Mucosa of rectum (tissue), 2 donors: ENCODE measurements at regions not wholly inside any gene's neighbourhood (a gene's known extent, or its start where the extent isn't known, plus 50 kb on each side); places are given as distances from the start of the nearest gene placed in this dataset.
"Not testable (repeated sequence)": the region's sequence is repeated elsewhere in the genome, so short reads cannot be mapped to it uniquely, and the experiment has no call there.

Source experiments
- H3K27ac ChIP-seq, 2 donors: one replicate each; pipeline ENCODE4 v1.7.0; 2013; ENCODE audit warnings: inconsistent platforms in 2 of 2, low read depth in 2 of 2, low read length in 2 of 2
- H3K27me3 ChIP-seq, 2 donors: one replicate each; pipeline ENCODE4 v1.7.0; 2013; ENCODE audit warnings: low read length in 2 of 2; ENCODE audit not compliant: control insufficient read depth in 2 of 2, insufficient read depth in 2 of 2
- H3K36me3 ChIP-seq, 2 donors: one replicate each; pipeline ENCODE4 v1.7.0; 2013; ENCODE audit warnings: low read length in 2 of 2; ENCODE audit not compliant: control insufficient read depth in 2 of 2, insufficient read depth in 2 of 2
- H3K4me1 ChIP-seq, 2 donors: one replicate each; pipeline ENCODE4 v1.7.0; 2013; ENCODE audit warnings: low read length in 2 of 2, mild to moderate bottlenecking in 1 of 2; ENCODE audit not compliant: control insufficient read depth in 2 of 2, insufficient read depth in 2 of 2
- H3K4me3 ChIP-seq, 2 donors: one replicate each; pipeline ENCODE4 v1.7.0; 2013; ENCODE audit warnings: low read length in 2 of 2
- H3K9ac ChIP-seq, 2 donors: one replicate each; pipeline ENCODE4 v1.7.0; 2013; ENCODE audit warnings: low read length in 2 of 2, low read depth in 1 of 2, mild to moderate bottlenecking in 1 of 2
- H3K9me3 ChIP-seq, 2 donors: one replicate each; pipeline ENCODE4 v1.7.0; 2013; ENCODE audit warnings: low read length in 2 of 2; ENCODE audit not compliant: control insufficient read depth in 2 of 2
- donor health status: healthy.
- donor health status: Normal muscosa, but diverticular disease.

GRCh38 chrX:45803383-45803921 lies 602.8 kb upstream of the DIPK2B start:
- no peak overlapping the region for H3K9ac ChIP-seq
- H3K27me3 ChIP-seq = peaks cover 0 to 5% of the 10 kb centered on the region in 2 donors
- no peaks in the 10 kb centered on the region for H3K9me3 ChIP-seq
- H3K27ac ChIP-seq = no peak overlapping the region
- no peaks in the 10 kb centered on the region for H3K36me3 ChIP-seq
- no peak overlapping the region for H3K4me3 ChIP-seq
- no peaks in the 10 kb centered on the region for H3K4me1 ChIP-seq

- H3K27me3 ChIP-seq = no peaks in the 10 kb centered on the region
- H3K9me3 ChIP-seq = no peaks in the 10 kb centered on the region
- no peak overlapping the region for H3K27ac ChIP-seq
- H3K9ac ChIP-seq = no peak overlapping the region
- H3K4me1 ChIP-seq = no peaks in the 10 kb centered on the region
- no peaks in the 10 kb centered on the region for H3K36me3 ChIP-seq
- no peak overlapping the region for H3K4me3 ChIP-seq
Measured at GRCh38 chrX:45801554-45801953, 600.9 kb upstream of the DIPK2B start.

- not testable (repeated sequence) for H3K27ac ChIP-seq
Measured at GRCh38 chrX:45800746-45801453, 600.2 kb upstream of the DIPK2B start.

GRCh38 chrX:45799576-45799975 lies 598.9 kb upstream of the DIPK2B start:
- no peaks in the 10 kb centered on the region for H3K4me1 ChIP-seq
- no peak overlapping the region for H3K4me3 ChIP-seq
- no peaks in the 10 kb centered on the region for H3K36me3 ChIP-seq
- H3K27me3 ChIP-seq = no peaks in the 10 kb centered on the region
- no peaks in the 10 kb centered on the region for H3K9me3 ChIP-seq
- no peak overlapping the region for H3K27ac ChIP-seq
- H3K9ac ChIP-seq = no peak overlapping the region

More at GRCh38 chrX:45800746-45801453, 600.2 kb upstream of the DIPK2B start:
- not testable (repeated sequence) for H3K27me3 ChIP-seq, H3K9ac ChIP-seq, H3K4me1 ChIP-seq, H3K36me3 ChIP-seq, H3K9me3 ChIP-seq, H3K4me3 ChIP-seq

- no peaks in the 10 kb centered on the region for H3K9me3 ChIP-seq
- peaks cover 0 to 2% of the 10 kb centered on the region in 2 donors for H3K27me3 ChIP-seq
- no peaks in the 10 kb centered on the region for H3K4me1 ChIP-seq
- no peak overlapping the region for H3K4me3 ChIP-seq
- H3K36me3 ChIP-seq = no peaks in the 10 kb centered on the region
- no peak overlapping the region for H3K27ac ChIP-seq
- H3K9ac ChIP-seq = no peak overlapping the region
Measured at GRCh38 chrX:45795546-45795945, 594.9 kb upstream of the DIPK2B start.

- no peak overlapping the region for H3K27ac ChIP-seq
- no peak overlapping the region for H3K4me3 ChIP-seq
- H3K9ac ChIP-seq = no peak overlapping the region
- H3K4me1 ChIP-seq = no peaks in the 10 kb centered on the region
- peaks cover 0 to 2% of the 10 kb centered on the region in 2 donors for H3K27me3 ChIP-seq
- H3K36me3 ChIP-seq = no peaks in the 10 kb centered on the region
- H3K9me3 ChIP-seq = no peaks in the 10 kb centered on the region
Measured at GRCh38 chrX:45794995-45795337, 594.3 kb upstream of the DIPK2B start.

- no peaks in the 10 kb centered on the region for H3K9me3 ChIP-seq
- no peaks in the 10 kb centered on the region for H3K36me3 ChIP-seq
- H3K4me3 ChIP-seq = no peak overlapping the region
- H3K4me1 ChIP-seq = no peaks in the 10 kb centered on the region
- no peak overlapping the region for H3K27ac ChIP-seq
- H3K9ac ChIP-seq = no peak overlapping the region
- H3K27me3 ChIP-seq = peaks cover 0 to 2% of the 10 kb centered on the region in 2 donors
Measured at GRCh38 chrX:45794323-45794994, 593.8 kb upstream of the DIPK2B start.

GRCh38 chrX:45788941-45789348 lies 588.3 kb upstream of the DIPK2B start:
- Histone ChIP-seq H3K4me3 (no peak overlapping the region), H3K9ac (no peak overlapping the region), H3K4me1 (no peaks in the 10 kb centered on the region), H3K27ac (no peak overlapping the region), H3K27me3 (peaks cover 0 to 2% of the 10 kb centered on the region in 2 donors), H3K9me3 (no peaks in the 10 kb centered on the region), H3K36me3 (no peaks in the 10 kb centered on the region)

GRCh38 chrX:45788315-45788714 lies 587.6 kb upstream of the DIPK2B start:
- Histone ChIP-seq H3K4me3 (no peak overlapping the region), H3K9me3 (no peaks in the 10 kb centered on the region), H3K4me1 (no peaks in the 10 kb centered on the region), H3K27ac (no peak overlapping the region), H3K36me3 (no peaks in the 10 kb centered on the region), H3K27me3 (peaks cover 0 to 2% of the 10 kb centered on the region in 2 donors), H3K9ac (no peak overlapping the region)

- no peaks in the 10 kb centered on the region for H3K9me3 ChIP-seq
Measured at GRCh38 chrX:45784590-45784989, 583.9 kb upstream of the DIPK2B start.

More at GRCh38 chrX:45784590-45784989, 583.9 kb upstream of the DIPK2B start:
- Histone ChIP-seq H3K27me3 (no peaks in the 10 kb centered on the region), H3K4me1 (no peaks in the 10 kb centered on the region), H3K27ac (no peak overlapping the region), H3K9ac (no peak overlapping the region), H3K4me3 (no peak overlapping the region), H3K36me3 (no peaks in the 10 kb centered on the region)
